Mucosa of descending colon (tissue), 3 donors: ENCODE measurements at regions not wholly inside any gene's neighbourhood (a gene's known extent, or its start where the extent isn't known, plus 50 kb on each side); places are given as distances from the start of the nearest gene placed in this dataset.

Experiments used
- ATAC-seq: fragments of 200-7000 bp; cut with Tn5 transposase; one replicate; pipeline ENCODE4 v1.9.1; 2020; ENCODE audit warnings: mild to moderate bottlenecking, moderate library complexity
- DNase-seq, 3 donors: peaks; one replicate each; pipeline ENCODE4 v3.0.0-alpha.2; 2020
- H3K36me3 ChIP-seq: fragments of 200-600 bp; one replicate; pipeline ENCODE4 v1.8.0; 2021; ENCODE audit warnings: low read depth, mild to moderate bottlenecking
- H3K4me1 ChIP-seq: fragments of 200-600 bp; one replicate; pipeline ENCODE4 v1.8.0; 2021; ENCODE audit warnings: low read depth, mild to moderate bottlenecking
- H3K4me3 ChIP-seq: fragments of 200-600 bp; one replicate; pipeline ENCODE4 v1.8.0; 2021; ENCODE audit warnings: mild to moderate bottlenecking
- H3K9me3 ChIP-seq: fragments of 200-600 bp; one replicate; pipeline ENCODE4 v1.8.0; 2021; ENCODE audit warnings: mild to moderate bottlenecking
- intact Hi-C, 2 donors: fragments of 100-400 bp; cut with DNase I in 1 of 2; cut with micrococcal nuclease in 1 of 2; formaldehyde crosslinking; loops; one replicate each; pipeline versions ENCODE4 v1.11.0 to v1.11.1; 2022; cut with DNase I, micrococcal nuclease
- TF ChIP-seq, protein P1 (sequence below): fragments of 200-600 bp; IDR thresholded peaks from one replicate; pipeline ENCODE4 v1.8.0; 2022; ENCODE audit warnings: antibody characterized with exemption, mild to moderate bottlenecking
- donor health status: DM: no; HTN: no; CAD: no; lungs with moderate emphysema.
- donor health status: DM: no; HTN: no; CAD: no.
- donor health status: DM: no; HTN: yes; CAD: no.

DNA sequence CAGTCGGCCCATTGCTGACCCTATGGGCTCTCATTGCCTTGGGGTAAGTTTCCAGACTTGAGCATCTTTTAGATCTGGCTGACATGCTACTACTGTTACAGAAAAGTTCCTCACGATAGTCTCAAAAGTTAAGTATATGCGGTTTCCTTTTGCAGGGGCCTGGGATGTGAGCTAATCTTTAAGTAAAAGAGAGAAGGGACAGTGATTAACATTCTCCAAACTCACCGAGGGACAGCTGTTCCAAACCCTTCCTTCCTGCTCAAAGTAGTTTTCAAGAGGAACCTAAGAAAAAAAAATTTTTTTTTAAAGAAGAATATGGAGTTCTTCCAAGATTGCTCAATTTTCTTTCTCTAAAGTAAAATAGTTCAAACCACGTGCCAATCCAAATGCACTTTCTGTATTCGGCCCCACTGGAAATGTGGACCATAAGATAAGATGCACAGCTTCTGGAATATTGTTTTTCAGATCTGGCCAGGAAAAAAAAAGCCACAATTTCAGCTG is 168.0 kb upstream of the SPRY4 start:
- no peak for ATAC-seq
- TF ChIP-seq, protein P1, sequence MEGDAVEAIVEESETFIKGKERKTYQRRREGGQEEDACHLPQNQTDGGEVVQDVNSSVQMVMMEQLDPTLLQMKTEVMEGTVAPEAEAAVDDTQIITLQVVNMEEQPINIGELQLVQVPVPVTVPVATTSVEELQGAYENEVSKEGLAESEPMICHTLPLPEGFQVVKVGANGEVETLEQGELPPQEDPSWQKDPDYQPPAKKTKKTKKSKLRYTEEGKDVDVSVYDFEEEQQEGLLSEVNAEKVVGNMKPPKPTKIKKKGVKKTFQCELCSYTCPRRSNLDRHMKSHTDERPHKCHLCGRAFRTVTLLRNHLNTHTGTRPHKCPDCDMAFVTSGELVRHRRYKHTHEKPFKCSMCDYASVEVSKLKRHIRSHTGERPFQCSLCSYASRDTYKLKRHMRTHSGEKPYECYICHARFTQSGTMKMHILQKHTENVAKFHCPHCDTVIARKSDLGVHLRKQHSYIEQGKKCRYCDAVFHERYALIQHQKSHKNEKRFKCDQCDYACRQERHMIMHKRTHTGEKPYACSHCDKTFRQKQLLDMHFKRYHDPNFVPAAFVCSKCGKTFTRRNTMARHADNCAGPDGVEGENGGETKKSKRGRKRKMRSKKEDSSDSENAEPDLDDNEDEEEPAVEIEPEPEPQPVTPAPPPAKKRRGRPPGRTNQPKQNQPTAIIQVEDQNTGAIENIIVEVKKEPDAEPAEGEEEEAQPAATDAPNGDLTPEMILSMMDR = no peak
- no peaks in the 10 kb centered on the region for H3K9me3 ChIP-seq
- H3K4me3 ChIP-seq = no peak overlapping the region
- no peak for DNase-seq
- intact Hi-C loops = no loop called here
- no peaks in the 10 kb centered on the region for H3K36me3 ChIP-seq
- no peaks in the 10 kb centered on the region for H3K4me1 ChIP-seq

DNA sequence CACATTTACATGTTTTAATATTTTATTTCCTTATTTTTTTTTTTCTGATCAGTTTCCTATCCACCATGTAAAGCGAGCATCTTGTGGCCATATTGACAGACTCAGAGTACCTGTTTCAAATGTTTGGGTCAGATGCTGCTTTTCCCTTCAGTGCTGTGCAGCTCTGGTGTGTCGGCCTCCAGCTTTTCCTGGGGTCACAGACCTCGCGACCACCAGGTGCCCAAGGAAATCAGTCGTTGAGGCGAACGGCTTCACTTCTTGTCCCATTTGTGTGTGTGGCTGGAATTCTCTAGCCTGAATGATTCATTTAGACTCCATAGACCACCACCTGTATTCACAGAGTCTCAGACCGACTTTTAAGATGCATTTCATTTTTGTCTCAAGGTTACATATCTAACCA is 166.9 kb upstream of the SPRY4 start:
- intact Hi-C loops = no loop called here
- H3K36me3 ChIP-seq = no peaks in the 10 kb centered on the region
- no peaks in the 10 kb centered on the region for H3K4me1 ChIP-seq
- H3K9me3 ChIP-seq = no peaks in the 10 kb centered on the region
- DNase-seq (no peak), ATAC-seq (no peak)
- TF ChIP-seq, protein P1 = no peak
- H3K4me3 ChIP-seq = no peak overlapping the region

DNA sequence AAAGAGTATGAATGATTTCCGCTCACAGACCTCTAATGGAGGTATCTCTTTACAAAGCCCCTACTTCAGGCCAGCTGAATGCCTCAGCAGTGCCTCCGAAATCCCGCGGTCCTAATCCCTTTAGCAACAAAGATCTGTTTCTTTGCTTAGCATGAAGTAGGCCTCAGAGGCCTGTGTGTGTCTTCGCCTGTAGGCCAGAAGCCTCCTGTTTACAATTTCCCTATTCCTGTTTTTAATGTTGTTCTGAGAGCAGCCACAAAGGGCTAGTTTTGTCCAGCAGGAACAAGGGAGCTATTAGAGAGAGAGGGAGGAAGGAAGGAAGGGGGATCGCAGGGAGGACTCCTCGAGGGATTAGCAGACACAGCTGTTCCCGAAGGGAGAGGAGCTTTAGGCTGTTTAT is 166.4 kb upstream of the SPRY4 start:
- H3K9me3 ChIP-seq = no peaks in the 10 kb centered on the region
- no peak overlapping the region for H3K4me3 ChIP-seq
- no peak for ATAC-seq
- TF ChIP-seq, protein P1 = no peak
- DNase-seq = no peak
- H3K4me1 ChIP-seq = no peaks in the 10 kb centered on the region
- intact Hi-C loops = no loop called here
- no peaks in the 10 kb centered on the region for H3K36me3 ChIP-seq

DNA sequence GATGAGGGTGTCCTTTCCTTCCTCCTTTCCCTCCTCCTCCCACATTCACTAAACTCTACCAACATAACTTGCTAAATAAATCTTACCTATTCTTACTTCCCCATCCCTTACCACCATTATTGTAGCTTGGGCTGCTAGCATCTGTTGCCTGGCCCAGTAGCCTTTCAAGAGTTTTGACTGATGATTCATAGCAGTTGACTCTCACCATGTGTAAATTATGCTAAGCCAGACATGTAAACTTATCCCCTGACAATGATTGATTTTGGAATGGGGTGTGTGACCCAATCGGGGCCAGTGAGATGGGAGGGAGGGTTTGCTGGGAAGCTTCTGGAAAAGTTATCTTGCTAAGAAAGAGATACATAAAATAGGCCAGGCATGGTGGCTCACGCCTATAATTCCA is 161.8 kb upstream of the SPRY4 start:
- DNase-seq (no peak), ATAC-seq (no peak)
- TF ChIP-seq, protein P1 = no peak

DNA sequence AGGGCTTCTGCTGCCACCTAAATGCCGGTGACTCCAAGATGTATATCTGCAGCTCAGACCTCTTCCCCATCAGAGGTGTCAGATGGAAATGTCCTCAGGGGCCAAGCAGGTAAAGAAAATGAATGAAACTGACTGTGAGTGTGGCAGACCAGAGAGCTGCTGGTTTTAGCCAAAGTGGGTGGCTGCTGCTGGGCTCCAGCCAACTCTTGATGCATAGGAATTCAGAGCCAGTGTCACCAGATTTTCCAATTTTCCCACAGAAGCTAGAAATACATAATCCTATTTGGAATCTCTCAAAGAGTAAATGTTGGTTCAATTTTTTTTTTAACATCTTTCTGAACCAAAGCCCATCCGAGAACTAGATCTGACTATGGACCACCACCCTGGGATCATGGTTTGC is 161.2 kb upstream of the SPRY4 start:
- TF ChIP-seq, protein P1 = no peak
- Histone ChIP-seq H3K4me1 (no peaks in the 10 kb centered on the region), H3K9me3 (no peaks in the 10 kb centered on the region), H3K4me3 (no peak overlapping the region), H3K36me3 (no peaks in the 10 kb centered on the region)
- ATAC-seq = no peak
- DNase-seq = no peak
- intact Hi-C loops = no loop called here

More for the DNA sequence above, 161.8 kb upstream of the SPRY4 start:
- H3K4me3 ChIP-seq = no peak overlapping the region
- no peaks in the 10 kb centered on the region for H3K4me1 ChIP-seq
- no peaks in the 10 kb centered on the region for H3K36me3 ChIP-seq
- intact Hi-C loops = no loop called here
- no peaks in the 10 kb centered on the region for H3K9me3 ChIP-seq

DNA sequence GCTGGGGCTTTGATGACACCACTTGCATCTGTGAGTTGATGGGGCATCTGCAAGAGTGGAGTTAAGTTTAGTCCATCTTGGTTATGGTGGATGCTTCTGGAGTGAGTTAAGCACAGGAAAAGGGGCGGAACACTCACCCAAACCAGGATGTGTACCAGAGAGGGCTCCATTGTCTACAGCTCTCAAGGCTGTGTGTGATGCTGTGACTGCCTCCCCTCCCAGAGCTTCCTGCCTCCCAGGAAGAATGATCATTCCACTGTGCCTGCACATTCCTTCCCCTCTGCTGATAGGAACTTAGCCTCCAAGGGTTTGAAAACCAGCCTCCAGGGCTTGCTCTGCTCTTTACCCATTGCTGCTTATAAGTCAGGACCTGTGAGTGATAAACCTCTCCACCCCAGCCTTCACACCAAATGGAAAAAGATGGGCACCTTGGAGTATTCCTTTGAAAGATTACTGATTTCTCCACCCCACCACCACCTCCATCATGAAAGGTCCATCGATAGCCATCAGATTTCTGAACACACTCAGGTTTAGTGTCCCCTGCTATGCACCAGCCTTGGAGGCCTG is 160.1 kb upstream of the SPRY4 start:
- intact Hi-C loops = no loop called here
- DNase-seq (no peak), ATAC-seq (no peak)
- H3K4me1 ChIP-seq = no peaks in the 10 kb centered on the region
- H3K36me3 ChIP-seq = no peaks in the 10 kb centered on the region
- TF ChIP-seq, protein P1 = no peak
- H3K4me3 ChIP-seq = no peak overlapping the region
- H3K9me3 ChIP-seq = no peaks in the 10 kb centered on the region
